ENCODE measurements at regions not wholly inside any gene's neighbourhood (a gene's known extent, or its start where the extent isn't known, plus 50 kb on each side); places are given as distances from the start of the nearest gene placed in this dataset.
"Not testable (repeated sequence)": the region's sequence is repeated elsewhere in the genome, so short reads cannot be mapped to it uniquely, and the experiment has no call there.

DNA sequence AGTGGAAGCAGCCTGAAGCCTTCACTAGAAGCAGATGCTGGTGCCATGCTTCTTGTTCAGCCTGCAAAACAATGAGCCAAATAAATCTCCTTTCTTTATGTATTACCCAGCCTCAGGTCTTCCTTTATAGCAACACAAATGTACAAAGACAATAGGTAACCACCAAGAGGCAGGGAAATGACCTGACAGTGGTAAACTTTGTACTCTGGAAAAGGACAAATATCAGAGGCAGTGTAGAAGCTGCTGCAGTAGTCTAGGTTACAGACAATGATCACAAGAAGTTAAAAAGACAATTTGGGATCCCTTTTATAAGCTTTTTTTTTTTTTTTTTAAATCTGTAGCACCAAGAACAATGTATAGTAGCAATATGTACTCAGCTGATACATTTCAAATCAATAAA, 76.7 kb upstream of the POMZP3 start:
- TF ChIP-seq POLR2A (IDR thresholded peaks at IDR 0.05; ENCODE audit: low read depth, low read length); BHLHE40 (IDR thresholded peaks at IDR 0.05; ENCODE audit: low read depth, low read length); FOS (IDR thresholded peaks at IDR 0.05; ENCODE audit: low read depth, low read length); CHD1 (IDR thresholded peaks at IDR 0.05; ENCODE audit: low read depth, low read length); RAD21 (IDR thresholded peaks at IDR 0.05; ENCODE audit: low read length): not testable (repeated sequence)
- TF ChIP-seq, protein P1, sequence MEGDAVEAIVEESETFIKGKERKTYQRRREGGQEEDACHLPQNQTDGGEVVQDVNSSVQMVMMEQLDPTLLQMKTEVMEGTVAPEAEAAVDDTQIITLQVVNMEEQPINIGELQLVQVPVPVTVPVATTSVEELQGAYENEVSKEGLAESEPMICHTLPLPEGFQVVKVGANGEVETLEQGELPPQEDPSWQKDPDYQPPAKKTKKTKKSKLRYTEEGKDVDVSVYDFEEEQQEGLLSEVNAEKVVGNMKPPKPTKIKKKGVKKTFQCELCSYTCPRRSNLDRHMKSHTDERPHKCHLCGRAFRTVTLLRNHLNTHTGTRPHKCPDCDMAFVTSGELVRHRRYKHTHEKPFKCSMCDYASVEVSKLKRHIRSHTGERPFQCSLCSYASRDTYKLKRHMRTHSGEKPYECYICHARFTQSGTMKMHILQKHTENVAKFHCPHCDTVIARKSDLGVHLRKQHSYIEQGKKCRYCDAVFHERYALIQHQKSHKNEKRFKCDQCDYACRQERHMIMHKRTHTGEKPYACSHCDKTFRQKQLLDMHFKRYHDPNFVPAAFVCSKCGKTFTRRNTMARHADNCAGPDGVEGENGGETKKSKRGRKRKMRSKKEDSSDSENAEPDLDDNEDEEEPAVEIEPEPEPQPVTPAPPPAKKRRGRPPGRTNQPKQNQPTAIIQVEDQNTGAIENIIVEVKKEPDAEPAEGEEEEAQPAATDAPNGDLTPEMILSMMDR (conservative IDR thresholded peaks at IDR 0.05; ENCODE audit: low read depth, low read length), result not testable (repeated sequence)
- TF ChIP-seq, protein P2, sequence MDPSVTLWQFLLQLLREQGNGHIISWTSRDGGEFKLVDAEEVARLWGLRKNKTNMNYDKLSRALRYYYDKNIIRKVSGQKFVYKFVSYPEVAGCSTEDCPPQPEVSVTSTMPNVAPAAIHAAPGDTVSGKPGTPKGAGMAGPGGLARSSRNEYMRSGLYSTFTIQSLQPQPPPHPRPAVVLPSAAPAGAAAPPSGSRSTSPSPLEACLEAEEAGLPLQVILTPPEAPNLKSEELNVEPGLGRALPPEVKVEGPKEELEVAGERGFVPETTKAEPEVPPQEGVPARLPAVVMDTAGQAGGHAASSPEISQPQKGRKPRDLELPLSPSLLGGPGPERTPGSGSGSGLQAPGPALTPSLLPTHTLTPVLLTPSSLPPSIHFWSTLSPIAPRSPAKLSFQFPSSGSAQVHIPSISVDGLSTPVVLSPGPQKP (IDR thresholded peaks at IDR 0.05; ENCODE audit: borderline replicate concordance, low read depth, low read length), result not testable (repeated sequence)

All from IMR-90 (cell line).